CD14-positive monocyte (primary cell): ENCODE measurements at regions not wholly inside any gene's neighbourhood (a gene's known extent, or its start where the extent isn't known, plus 50 kb on each side); places are given as distances from the start of the nearest gene placed in this dataset.

Experiments
- DNase-seq, 3 donors: peaks; one replicate each; pipeline ENCODE4 v3.0.0-alpha.2; 2011 to 2022
- H2AFZ ChIP-seq: 2 replicates; pipeline ENCODE4 v1.6.0; 2012; ENCODE audit warnings: mild to moderate bottlenecking, low read depth, low read length, inconsistent platforms; ENCODE audit not compliant: insufficient read depth, poor library complexity, severe bottlenecking
- H3K27ac ChIP-seq, 2 donors: 1 replicate in 1 of 2; 2 replicates in 1 of 2; pipeline ENCODE4 v1.5.1; 2012 to 2013; ENCODE audit warnings: low read length in 2 of 2, control low read depth in 1 of 2, inconsistent platforms in 1 of 2, low read depth in 1 of 2, mild to moderate bottlenecking in 1 of 2
- H3K27me3 ChIP-seq, 2 donors: one replicate each; pipeline versions ENCODE4 v1.6.0 to v1.6.1; 2011 to 2013; ENCODE audit warnings: low read length in 2 of 2; ENCODE audit not compliant: control insufficient read depth in 2 of 2, insufficient read depth in 2 of 2
- H3K36me3 ChIP-seq, 2 donors: replicated peaks in 1 of 2; 1 replicate in 1 of 2; 2 replicates in 1 of 2; pipeline versions ENCODE4 v1.5.1 to v1.6.1; 2012 to 2013; ENCODE audit warnings: low read length in 2 of 2, control low read depth in 1 of 2, inconsistent platforms in 1 of 2, mild to moderate bottlenecking in 1 of 2; ENCODE audit not compliant: insufficient read depth in 2 of 2, control insufficient read depth in 1 of 2
- H3K4me1 ChIP-seq, 2 donors: 1 replicate in 1 of 2; 2 replicates in 1 of 2; pipeline versions ENCODE4 v1.5.1 to v1.6.1; 2012 to 2013; ENCODE audit warnings: low read length in 2 of 2, control low read depth in 1 of 2, inconsistent platforms in 1 of 2, mild to moderate bottlenecking in 1 of 2, moderate library complexity in 1 of 2; ENCODE audit not compliant: insufficient read depth in 2 of 2, control insufficient read depth in 1 of 2
- H3K4me2 ChIP-seq: replicated peaks from 2 replicates; pipeline ENCODE3; 2012; ENCODE audit warnings: low read length, moderate library complexity, mild to moderate bottlenecking; ENCODE audit not compliant: poor library complexity, severe bottlenecking; ENCODE audit errors: extremely low read depth
- H3K4me3 ChIP-seq, 3 experiments: fragments of 200-600 bp in 1 of 3; sonication (generic) in 1 of 3; replicated peaks in 1 of 3; 1 replicate in 2 of 3; 2 replicates in 1 of 3; pipeline ENCODE4 v1.5.1; 2011 to 2013; ENCODE audit warnings: low read length in 3 of 3, mild to moderate bottlenecking in 3 of 3, control low read depth in 2 of 3, low read depth in 2 of 3, inconsistent platforms in 1 of 3, moderate library complexity in 1 of 3
- H3K79me2 ChIP-seq: 2 replicates; pipeline ENCODE4 v1.6.0; 2012; ENCODE audit warnings: mild to moderate bottlenecking, control low read depth, inconsistent platforms, low read length, moderate library complexity; ENCODE audit not compliant: insufficient read depth
- H3K9ac ChIP-seq: 2 replicates; pipeline ENCODE4 v1.6.0; 2017; ENCODE audit warnings: low read length, mild to moderate bottlenecking; ENCODE audit not compliant: insufficient read depth, poor library complexity, severe bottlenecking
- H3K9me3 ChIP-seq, 2 donors: replicated peaks in 1 of 2; 1 replicate in 1 of 2; 2 replicates in 1 of 2; pipeline versions ENCODE4 v1.5.1 to v1.6.1; 2012 to 2013; ENCODE audit warnings: low read length in 2 of 2, control low read depth in 1 of 2; ENCODE audit not compliant: control insufficient read depth in 1 of 2, insufficient read depth in 1 of 2
- H4K20me1 ChIP-seq: 2 replicates; pipeline ENCODE4 v1.6.0; 2012; ENCODE audit warnings: mild to moderate bottlenecking, low read length, control low read depth, moderate library complexity; ENCODE audit not compliant: insufficient read depth
- H3K27ac Mint-ChIP-seq, 7 donors: one replicate each; pipeline ENCODE4 v1.8.0; 2020; ENCODE audit warnings: mild to moderate bottlenecking in 7 of 7, mixed read lengths in 7 of 7, moderate library complexity in 6 of 7, inconsistent platforms in 2 of 7
- H3K27me3 Mint-ChIP-seq, 3 donors: one replicate each; pipeline ENCODE4 v1.8.0; 2021 to 2022; ENCODE audit warnings: low read depth in 3 of 3, mild to moderate bottlenecking in 3 of 3, mixed read lengths in 3 of 3, moderate library complexity in 3 of 3, inconsistent platforms in 1 of 3
- H3K36me3 Mint-ChIP-seq, 2 donors: one replicate each; pipeline ENCODE4 v1.8.0; 2020; ENCODE audit warnings: mixed read lengths in 2 of 2, inconsistent platforms in 1 of 2, mild to moderate bottlenecking in 1 of 2
- H3K4me1 Mint-ChIP-seq: one replicate; pipeline ENCODE4 v1.8.0; 2020; ENCODE audit warnings: mild to moderate bottlenecking, mixed read lengths
- H3K4me3 Mint-ChIP-seq, 2 donors: one replicate each; pipeline ENCODE4 v1.8.0; 2020; ENCODE audit warnings: mild to moderate bottlenecking in 2 of 2, mixed read lengths in 2 of 2, moderate library complexity in 1 of 2
- H3K9me3 Mint-ChIP-seq, 7 donors: one replicate each; pipeline ENCODE4 v1.8.0; 2020 to 2022; ENCODE audit warnings: mixed read lengths in 7 of 7, mild to moderate bottlenecking in 6 of 7, moderate library complexity in 6 of 7, inconsistent platforms in 2 of 7
- WGBS: methylation state at CpG from one replicate; pipeline ENCODE4 v1.1.5; 2013; ENCODE audit warnings: missing lambda C conversion rate; ENCODE audit not compliant: insufficient coverage; 5-methylcytosine and 5-hydroxymethylcytosine counted together
- intact Hi-C, 2 donors: fragments of 100-400 bp; cut with micrococcal nuclease; formaldehyde crosslinking; loops; one replicate each; pipeline versions ENCODE4 v1.15.0 to v1.15.1; 2023
- TF ChIP-seq, protein P1 (sequence below): fragments of 200-600 bp; IDR thresholded peaks from one replicate; pipeline ENCODE4 v1.8.0; 2022; ENCODE audit warnings: antibody characterized with exemption, mild to moderate bottlenecking

DNA sequence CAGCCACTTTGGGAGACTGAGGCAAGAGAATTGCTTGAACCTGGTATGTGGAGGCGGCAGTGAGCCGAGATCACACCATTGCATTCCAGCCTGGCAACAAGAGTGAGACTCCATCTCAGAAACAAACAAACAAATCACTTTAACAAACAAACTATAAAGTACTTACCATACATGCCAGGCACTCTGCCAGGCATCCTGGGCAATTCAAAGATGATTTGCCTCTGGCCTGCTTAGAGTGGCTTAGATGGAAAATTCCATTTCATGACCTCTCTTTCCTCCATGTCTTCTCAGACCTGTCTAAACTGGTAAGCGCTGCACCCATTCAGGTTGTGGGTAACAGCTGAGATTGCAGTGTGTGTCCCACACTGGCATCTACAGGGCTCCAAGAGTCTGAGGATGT is 273.2 kb downstream of the BCL2 start:
- intact Hi-C loops = no loop called here
- Histone ChIP-seq H3K9me3 (no peaks in the 10 kb centered on the region), H3K27me3 (no peaks in the 10 kb centered on the region), H2AFZ (no peak overlapping the region), H3K36me3 (no peaks in the 10 kb centered on the region), H4K20me1 (no peaks in the 10 kb centered on the region), H3K4me3 (no peak overlapping the region), H3K79me2 (no peaks in the 10 kb centered on the region), H3K4me1 (no peaks in the 10 kb centered on the region), H3K4me2 (no peak overlapping the region), H3K27ac (no peak overlapping the region), H3K9ac (no peak overlapping the region)
- no peak overlapping the region for H3K4me3 Mint-ChIP-seq
- peaks cover 0 to 6% (median 2%) of the 10 kb centered on the region in 7 donors for H3K9me3 Mint-ChIP-seq
- no peaks in the 10 kb centered on the region for H3K36me3 Mint-ChIP-seq
- TF ChIP-seq, protein P1, sequence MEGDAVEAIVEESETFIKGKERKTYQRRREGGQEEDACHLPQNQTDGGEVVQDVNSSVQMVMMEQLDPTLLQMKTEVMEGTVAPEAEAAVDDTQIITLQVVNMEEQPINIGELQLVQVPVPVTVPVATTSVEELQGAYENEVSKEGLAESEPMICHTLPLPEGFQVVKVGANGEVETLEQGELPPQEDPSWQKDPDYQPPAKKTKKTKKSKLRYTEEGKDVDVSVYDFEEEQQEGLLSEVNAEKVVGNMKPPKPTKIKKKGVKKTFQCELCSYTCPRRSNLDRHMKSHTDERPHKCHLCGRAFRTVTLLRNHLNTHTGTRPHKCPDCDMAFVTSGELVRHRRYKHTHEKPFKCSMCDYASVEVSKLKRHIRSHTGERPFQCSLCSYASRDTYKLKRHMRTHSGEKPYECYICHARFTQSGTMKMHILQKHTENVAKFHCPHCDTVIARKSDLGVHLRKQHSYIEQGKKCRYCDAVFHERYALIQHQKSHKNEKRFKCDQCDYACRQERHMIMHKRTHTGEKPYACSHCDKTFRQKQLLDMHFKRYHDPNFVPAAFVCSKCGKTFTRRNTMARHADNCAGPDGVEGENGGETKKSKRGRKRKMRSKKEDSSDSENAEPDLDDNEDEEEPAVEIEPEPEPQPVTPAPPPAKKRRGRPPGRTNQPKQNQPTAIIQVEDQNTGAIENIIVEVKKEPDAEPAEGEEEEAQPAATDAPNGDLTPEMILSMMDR = no peak
- H3K27ac Mint-ChIP-seq = no peak overlapping the region
- DNase-seq = no peak
- peaks cover 0 to 2% (median 0%) of the 10 kb centered on the region in 3 donors for H3K27me3 Mint-ChIP-seq
- H3K4me1 Mint-ChIP-seq = no peaks in the 10 kb centered on the region
- 100% methylated on average over 2 of the region's 3 CpGs for WGBS

DNA sequence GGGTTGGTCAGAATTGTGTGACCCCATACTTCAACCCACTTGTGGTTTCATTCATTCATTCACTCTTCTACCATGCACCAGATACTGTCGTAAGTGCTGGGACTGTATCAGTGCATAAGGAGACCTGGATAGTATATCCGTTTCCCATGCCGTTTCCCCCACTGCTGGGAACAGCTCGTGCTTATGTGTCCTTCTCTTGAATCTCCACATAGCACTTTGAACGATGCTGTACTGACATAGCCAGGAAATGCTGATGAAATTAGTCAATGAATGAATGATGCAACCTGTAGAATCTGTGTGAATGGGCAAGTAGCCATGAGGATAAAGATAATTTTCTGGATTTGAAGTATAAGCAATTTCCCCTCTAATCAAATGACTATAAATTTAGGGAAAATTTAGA is 276.1 kb downstream of the BCL2 start:
- Histone ChIP-seq H3K4me1 (peaks cover 0 to 6% of the 10 kb centered on the region in 2 donors), H3K4me3 (no peak overlapping the region), H3K9ac (no peak overlapping the region), H3K4me2 (no peak overlapping the region), H3K79me2 (no peaks in the 10 kb centered on the region), H3K27me3 (no peaks in the 10 kb centered on the region), H4K20me1 (no peaks in the 10 kb centered on the region), H3K9me3 (no peaks in the 10 kb centered on the region), H2AFZ (no peak overlapping the region), H3K36me3 (no peaks in the 10 kb centered on the region), H3K27ac (no peak overlapping the region)
- no peak overlapping the region for H3K4me3 Mint-ChIP-seq
- intact Hi-C loops = no loop called here
- TF ChIP-seq, protein P1 = no peak
- H3K9me3 Mint-ChIP-seq = peaks cover 0 to 6% (median 0%) of the 10 kb centered on the region in 7 donors
- no peak overlapping the region for H3K27ac Mint-ChIP-seq
- WGBS = 100% methylated on average over 4 of the region's 5 CpGs
- H3K36me3 Mint-ChIP-seq = no peaks in the 10 kb centered on the region
- peaks cover 0 to 2% (median 0%) of the 10 kb centered on the region in 3 donors for H3K27me3 Mint-ChIP-seq
- H3K4me1 Mint-ChIP-seq = peaks cover 8% of the 10 kb centered on the region
- DNase-seq = no peak
